Activated CD4-positive, alpha-beta T cell treated with anti-CD3 and anti-CD28 coated beads, Interleukin-10, Interleukin-2, amounts not matched to agents 100 ng/mL and 50 ng/mL, durations not matched to agents 16 hours and 8 hours (primary cell): ENCODE measurements at regions not wholly inside any gene's neighbourhood (a gene's known extent, or its start where the extent isn't known, plus 50 kb on each side); places are given as distances from the start of the nearest gene placed in this dataset.
"Not testable (repeated sequence)": the region's sequence is repeated elsewhere in the genome, so short reads cannot be mapped to it uniquely, and the experiment has no call there.

Source experiments
- DNase-seq: peaks from one replicate; pipeline ENCODE4 v3.0.0-alpha.2; 2020

- no peak for DNase-seq
These were observed 186.1 kb upstream of the ZWINT start for GRCh38 chr10:56547163-56547562.

- DNase-seq: no peak
These were observed 176.9 kb upstream of the ZWINT start for GRCh38 chr10:56537984-56538383.

DNA sequence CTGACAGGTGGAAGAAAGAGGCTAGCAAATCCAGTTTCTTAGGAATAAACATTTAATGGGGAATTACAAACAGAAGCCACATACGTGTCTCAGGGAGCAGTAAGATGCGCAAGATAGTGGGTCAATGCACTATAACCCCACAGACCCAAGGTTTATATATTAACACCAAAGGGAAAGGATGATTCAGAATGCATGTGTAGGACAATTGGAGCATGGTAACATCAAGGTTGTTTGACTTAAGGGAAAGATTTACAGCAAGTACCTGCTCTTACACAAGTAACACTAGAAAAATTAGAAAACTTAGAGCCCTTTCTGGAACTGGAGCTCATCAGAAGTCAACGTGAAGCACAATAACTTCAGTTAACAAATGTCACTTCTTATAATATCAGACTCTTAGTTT, 161.1 kb upstream of the ZWINT start:
- no peak for DNase-seq

DNA sequence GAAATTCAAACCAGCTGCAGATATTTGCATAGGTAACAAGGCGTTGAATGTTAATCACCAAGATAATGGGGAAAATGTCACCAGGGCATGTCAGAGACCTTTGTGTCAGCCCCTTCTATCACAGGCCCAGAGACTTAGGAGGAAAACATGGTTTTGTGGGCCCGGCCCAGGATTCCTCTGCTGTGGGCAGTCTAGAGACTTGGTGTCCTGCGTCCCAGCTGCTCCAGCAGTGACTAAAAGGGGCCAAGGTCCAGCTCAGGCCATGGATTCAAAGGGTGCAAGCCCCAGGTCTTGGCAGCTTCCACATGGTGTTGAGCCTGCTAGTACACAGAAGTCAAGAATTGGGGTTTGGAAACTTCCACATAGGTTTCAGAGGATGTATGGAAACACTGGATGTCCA, 147.5 kb upstream of the ZWINT start:
- no peak for DNase-seq

DNA sequence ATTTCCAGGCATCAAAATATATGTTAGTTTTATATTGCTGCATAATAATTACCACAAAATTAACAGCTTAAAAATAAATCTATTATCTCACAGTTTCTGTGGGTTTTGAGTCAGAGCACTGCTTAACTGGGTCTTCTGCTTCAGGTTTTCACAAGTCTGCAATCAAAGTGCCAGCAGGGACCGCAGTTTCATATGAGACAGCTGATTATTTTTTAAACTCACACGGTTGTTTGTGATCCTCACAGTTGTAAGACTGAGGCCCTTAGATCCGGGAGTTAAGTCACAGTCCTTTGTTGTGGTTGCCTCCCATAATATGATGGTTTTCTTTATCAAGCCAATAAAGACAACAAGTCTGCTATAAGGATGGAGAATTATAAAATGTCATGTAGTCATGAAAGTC, 146.0 kb upstream of the ZWINT start:
- DNase-seq: no peak

DNA sequence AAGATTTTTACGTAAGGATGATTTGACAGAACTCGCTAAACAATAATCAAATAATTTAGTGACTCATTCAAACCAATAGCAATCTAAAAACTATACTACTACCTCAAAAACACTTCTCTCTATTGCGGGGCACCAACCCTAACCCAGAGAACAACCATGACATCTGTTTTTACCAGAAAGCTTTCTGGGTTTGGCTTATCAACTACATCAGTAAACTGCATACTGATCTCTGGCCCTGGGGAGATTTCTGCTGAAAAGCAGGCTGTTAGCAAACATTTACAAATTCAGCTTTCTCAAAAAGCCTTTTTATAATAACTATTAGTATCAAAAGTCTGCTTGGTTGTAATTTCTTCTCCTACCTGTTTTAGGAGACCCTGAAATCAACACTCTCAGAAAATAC, 144.5 kb upstream of the ZWINT start:
- no peak for DNase-seq

GRCh38 chr10:56496186-56496486, 135.1 kb upstream of the ZWINT start:
- DNase-seq: no peak

DNA sequence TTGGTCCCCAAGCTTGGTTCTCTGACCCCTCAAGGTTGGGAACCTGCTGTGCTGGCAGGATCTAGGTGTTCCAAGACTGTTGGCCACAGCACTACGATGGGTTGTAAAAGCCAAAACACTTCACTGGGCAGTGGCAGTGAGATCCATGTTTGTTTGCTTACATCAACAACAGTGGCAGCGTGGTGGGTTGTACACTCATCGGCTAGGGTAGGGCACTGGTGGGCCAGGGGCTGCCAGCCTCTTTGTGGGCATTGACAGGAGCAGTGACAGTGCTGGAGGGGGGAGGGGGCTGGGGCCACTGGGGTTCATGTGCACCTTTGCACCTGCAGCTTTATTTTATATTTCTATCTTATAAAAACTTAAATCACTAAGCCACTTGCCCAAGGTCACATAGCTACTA, 126.7 kb upstream of the ZWINT start:
- no peak for DNase-seq

GRCh38 chr10:56481521-56482091, 120.5 kb upstream of the ZWINT start:
- no peak for DNase-seq

GRCh38 chr10:56472978-56473377, 111.9 kb upstream of the ZWINT start:
- no peak for DNase-seq

GRCh38 chr10:56470701-56471100, 109.6 kb upstream of the ZWINT start:
- no peak for DNase-seq

DNA sequence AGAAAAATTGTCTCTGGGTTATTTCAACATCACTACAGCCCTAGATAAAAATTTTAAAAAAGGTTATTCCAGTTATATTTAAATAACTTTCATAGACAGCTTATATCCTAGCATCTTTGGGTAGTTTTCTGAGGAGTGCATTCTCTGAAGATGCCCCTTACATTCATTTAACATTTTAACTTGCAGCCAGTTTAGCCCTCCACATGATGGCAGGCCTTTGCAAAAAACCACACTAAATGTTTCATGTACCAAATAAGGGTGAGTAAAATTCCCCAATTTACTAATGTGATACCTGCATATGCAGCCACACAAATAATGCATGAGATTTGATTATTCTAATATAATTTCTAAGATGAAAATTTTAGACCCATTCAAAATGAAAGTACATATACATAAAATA, 108.4 kb upstream of the ZWINT start:
- no peak for DNase-seq

GRCh38 chr10:56466005-56466404, 104.9 kb upstream of the ZWINT start:
- no peak for DNase-seq

GRCh38 chr10:56449770-56450169, 88.7 kb upstream of the ZWINT start:
- DNase-seq: no peak

- DNase-seq: not testable (repeated sequence)
These were observed 86.6 kb upstream of the ZWINT start for GRCh38 chr10:56447613-56448012.

DNA sequence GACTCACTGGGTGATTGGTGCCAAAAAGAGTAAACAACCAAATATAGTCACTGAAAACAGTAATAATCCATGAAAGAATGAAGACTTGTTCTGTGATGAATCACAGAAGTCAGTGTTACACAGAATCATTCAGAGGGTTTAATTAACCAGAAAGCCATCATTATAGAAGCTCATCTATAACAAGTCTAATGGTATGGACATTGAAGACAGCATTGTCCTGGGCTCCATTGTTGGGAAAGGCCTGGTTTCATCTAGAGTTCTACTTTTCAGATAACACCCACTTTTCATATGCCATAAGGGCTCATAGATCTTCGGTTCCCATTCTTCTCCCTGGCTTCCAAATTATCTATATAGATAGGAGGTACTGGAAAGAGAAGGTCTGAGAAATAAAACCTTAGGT, 80.3 kb upstream of the ZWINT start:
- DNase-seq: not testable (repeated sequence)
